ENCODE measurements at regions not wholly inside any gene's neighbourhood (a gene's known extent, or its start where the extent isn't known, plus 50 kb on each side); places are given as distances from the start of the nearest gene placed in this dataset.

GRCh38 chr1:230550428-230550827, 91.9 kb upstream of the COG2 start:
- no peak for TF ChIP-seq EZH2 (IDR thresholded peaks at IDR 0.05; ENCODE audit: borderline replicate concordance, insufficient read depth, low read length, poor library complexity, severe bottlenecking)
- no peak for TF ChIP-seq CTCF (IDR thresholded peaks at IDR 0.05; ENCODE audit: poor library complexity, severe bottlenecking)
- no peak for TF ChIP-seq MXI1 (conservative IDR thresholded peaks at IDR 0.05; ENCODE audit: poor library complexity, severe bottlenecking)
